ENCODE measurements at regions not wholly inside any gene's neighbourhood (a gene's known extent, or its start where the extent isn't known, plus 50 kb on each side); places are given as distances from the start of the nearest gene placed in this dataset.
"Not testable (repeated sequence)": the region's sequence is repeated elsewhere in the genome, so short reads cannot be mapped to it uniquely, and the experiment has no call there.

DNA sequence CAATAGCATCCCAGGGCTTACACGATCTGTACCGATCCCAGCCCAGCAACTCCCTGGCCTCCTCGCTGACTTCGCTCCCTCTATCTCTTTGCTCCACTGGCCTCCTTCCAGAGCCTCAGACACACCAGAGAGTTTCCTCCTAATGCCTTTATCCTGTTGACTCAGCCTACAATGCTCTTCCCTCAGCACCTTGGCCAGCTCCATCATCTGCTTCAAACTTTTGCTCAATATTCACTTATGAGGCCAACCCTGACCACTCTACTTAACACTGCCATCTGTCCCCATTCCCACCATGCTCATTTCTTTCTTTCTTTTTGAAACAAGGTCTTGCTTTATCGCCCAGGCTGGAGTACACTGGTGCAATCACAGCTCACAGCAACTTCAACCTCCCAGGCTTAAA is 180.9 kb downstream of the CEP170 start:
- DNase-seq = not testable (repeated sequence)

- not testable (repeated sequence) for DNase-seq
These were observed 188.0 kb downstream of the CEP170 start for GRCh38 chr1:243067056-243067455.

DNA sequence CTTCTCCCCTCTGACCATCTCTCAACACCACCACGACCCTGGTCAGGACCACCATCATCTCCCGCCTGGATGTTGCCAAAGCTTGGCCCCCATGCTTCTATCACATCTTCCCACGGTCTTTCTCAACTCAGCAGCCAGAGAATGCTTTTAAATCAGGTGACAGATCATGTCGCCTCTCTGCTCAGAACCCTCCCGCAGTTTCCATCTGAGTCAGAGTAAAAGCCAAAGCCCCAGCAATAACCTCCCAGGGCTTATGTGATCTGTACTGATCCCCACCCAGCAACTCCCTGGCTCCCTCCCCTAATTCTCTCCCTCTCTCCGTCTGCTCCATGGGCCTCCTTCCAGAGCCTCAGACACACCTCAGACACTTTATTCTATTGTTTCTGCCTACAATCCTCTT is 193.1 kb downstream of the CEP170 start:
- DNase-seq = not testable (repeated sequence)

DNA sequence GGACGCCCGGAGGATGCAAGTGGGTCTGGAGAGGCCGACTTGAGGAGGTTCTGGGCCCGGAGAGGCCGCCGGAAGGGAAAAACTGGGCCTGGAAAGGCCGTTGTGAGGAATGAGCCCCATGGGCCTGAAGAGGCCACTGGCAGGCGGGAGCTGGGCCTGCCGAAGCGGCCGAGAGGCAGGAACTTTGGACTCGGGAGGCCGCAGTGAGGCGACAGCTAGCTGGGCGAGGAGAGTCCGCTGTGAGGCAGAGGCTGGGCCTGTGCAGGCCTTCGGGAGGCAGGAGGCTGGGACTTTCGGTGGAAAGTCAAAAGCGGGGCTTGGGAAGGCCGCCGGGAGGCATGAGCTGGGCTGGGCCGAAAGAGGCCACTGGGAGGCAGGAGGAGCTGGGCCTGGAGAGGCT is 199.6 kb downstream of the CEP170 start:
- DNase-seq = not testable (repeated sequence)

DNA sequence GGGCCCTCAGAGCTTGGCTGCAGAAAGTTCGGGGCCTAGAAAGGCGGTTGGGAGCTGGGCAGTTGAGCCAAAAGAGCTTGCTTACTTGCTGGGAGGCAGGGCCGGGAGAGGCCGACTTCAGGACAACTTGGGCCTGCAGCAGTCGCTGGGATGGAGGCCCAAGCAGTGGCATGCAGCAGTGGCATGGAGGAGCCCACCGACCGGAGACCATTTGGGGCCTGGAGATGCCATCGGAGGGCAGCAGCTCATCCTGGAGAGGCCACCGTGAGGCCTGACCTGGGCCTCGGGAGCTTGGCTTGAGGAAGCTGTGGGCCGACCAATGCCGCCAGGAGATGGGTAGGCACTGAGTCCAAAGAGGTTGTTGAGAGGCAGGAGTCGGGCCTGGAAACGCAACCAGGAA is 200.0 kb downstream of the CEP170 start:
- DNase-seq = not testable (repeated sequence)

DNA sequence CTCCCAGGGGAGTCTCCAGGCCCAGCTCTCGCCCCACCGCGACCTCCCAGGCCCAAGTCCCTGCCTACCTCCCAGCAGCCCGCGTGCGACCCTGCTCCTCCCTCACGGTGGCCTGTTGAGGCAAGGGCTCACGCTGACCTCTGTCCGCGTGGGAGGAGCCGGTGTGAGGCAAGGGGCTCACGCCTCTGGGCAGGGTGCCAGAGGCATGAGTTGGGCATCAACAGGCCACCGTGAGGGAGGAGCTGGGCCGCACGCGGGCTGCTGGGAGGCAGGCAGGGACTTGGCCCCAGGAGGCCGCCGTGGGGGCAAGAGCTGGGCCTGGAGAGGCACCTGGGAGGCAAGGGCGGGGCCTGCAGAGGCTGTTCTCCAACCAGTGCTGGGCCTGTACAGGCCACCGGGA is 200.4 kb downstream of the CEP170 start:
- not testable (repeated sequence) for DNase-seq

GRCh38 chr1:243053048-243053447 is 202.0 kb downstream of the CEP170 start:
- not testable (repeated sequence) for DNase-seq

DNA sequence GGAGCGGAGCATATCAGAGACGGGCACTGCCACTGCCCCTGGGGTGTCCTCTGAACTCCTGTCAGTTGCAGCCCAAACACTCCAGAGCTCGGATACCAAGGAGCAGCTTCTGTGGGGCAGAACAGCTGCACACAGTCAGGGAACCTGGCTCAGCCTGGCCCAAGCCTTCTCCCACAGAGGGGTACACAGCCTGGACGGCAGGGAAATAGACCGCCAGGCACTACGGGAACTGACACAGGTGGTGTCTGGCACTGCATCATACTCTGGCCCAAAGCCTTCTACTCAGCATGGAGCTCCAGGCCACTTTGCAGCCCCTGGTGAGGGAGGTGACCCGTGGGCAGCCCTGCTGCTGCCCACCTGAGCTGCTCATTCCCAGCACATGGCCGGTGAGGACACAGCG is 204.5 kb downstream of the CEP170 start:
- DNase-seq = not testable (repeated sequence)

- DNase-seq = not testable (repeated sequence)
These were observed 205.4 kb downstream of the CEP170 start for GRCh38 chr1:243049716-243050115.

- DNase-seq = not testable (repeated sequence)
These were observed 233.7 kb downstream of the CEP170 start for GRCh38 chr1:243021365-243021764.

DNA sequence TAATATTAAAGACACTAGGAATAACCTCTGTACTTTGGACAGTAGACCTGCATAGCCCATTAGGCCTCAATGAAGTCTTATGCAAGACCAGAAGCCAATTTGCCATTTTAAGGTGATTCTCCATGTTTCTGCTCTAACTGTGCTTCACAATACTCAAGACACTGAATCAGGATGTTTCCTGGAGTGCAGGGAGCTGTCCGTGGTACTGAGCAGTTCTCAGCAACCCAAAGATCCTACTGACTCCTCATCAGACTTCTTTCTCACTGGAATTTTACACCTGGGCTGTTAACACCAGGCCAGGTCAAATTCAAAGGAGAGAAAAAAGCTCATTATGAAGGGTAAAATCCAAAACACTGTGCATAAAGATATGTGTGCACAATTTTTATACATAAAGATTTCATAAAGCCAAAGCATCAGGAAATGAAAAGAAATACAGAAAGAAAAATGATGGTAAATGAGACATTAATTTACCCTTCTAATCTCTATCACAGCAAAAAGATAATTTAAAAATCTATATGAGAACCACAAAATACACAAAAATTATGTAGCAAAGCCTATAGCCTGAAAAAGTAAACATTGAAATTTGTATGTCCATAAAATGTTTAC is 235.9 kb downstream of the CEP170 start:
- peak; percentile 68 for DNase-seq

DNA sequence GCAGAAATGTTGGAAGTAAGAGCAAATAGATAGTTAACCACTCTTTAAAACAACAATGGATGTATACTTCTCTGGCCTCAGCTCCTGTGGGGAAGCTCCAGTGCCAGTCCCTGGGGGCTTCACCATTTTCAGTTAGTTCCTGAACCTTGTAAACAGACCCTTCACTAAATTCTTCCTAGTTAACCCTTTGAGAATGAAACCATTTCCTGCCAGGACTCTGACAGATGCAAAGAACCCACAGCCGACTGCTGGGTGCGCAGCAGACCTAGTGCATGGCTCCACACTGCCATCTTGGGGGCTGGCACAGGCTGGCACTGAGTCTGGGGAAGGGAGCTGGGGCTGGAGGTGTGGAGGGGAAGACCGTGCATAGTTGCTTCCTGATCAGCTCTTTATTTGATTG is 244.4 kb downstream of the CEP170 start:
- not testable (repeated sequence) for DNase-seq

DNA sequence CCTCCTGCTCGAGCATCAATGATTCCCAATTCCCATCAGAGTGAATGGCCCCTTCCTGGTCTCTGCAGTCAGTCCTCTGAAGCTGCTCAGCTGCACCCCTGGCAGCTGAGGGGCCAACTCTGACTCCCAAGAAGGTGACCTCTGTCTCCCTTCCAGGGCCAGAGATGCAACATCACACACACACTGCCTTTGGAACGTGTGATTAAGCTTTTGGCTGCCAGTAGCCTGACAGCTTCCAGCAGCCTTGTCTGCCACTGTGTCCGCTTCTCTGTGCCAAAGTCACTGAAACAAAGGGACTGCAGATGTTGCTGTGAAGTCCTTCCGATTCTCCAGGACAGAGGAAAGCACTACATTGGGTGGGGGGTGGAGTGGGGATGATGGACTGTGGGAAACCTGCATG is 254.1 kb downstream of the CEP170 start:
- not testable (repeated sequence) for DNase-seq

- not testable (repeated sequence) for DNase-seq
These were observed 262.3 kb downstream of the CEP170 start for GRCh38 chr1:242992776-242993175.

DNA sequence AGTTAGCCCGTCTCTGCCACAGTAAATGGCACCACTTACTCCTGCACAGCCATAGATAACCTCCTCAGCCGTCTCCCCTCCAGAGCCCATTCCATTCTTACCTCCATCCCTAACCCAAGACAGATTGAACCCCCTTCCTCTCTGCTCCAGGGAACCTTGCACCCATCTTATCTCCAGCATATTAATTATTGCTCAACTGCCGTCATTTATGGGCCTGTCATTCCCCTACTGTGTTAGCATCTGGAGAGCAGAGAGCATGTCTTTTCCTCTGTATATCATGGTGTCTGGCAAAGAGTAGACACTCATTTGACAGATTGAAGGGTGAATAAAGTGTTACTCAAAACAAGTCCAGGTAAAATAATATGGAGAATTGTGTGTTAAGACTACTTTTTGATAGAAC is 270.0 kb downstream of the CEP170 start:
- not testable (repeated sequence) for DNase-seq

GRCh38 chr1:242973341-242973740 is 281.7 kb downstream of the CEP170 start:
- not testable (repeated sequence) for DNase-seq

GRCh38 chr1:242966892-242967291 is 288.2 kb downstream of the CEP170 start:
- no peak for DNase-seq

DNA sequence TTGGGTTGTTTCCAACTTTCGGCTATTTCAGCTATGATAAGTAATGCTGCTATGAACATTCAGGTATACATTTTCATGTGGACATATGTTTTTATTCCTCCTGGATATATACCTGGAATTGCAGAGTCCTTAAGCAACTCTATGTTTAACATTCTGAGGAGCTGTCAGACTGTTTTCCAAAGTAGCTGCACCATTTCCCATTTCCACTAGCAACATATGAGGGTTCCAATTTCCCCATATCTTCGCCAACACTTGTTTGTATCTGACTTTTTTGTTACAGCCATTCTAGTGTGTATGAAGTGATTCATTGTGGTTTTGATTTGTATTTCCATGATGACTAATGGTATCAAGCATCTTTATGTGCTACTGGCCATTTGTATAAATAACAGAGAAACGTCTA is 295.7 kb downstream of the CEP170 start:
- not testable (repeated sequence) for DNase-seq

- DNase-seq = not testable (repeated sequence)
These were observed 300.1 kb downstream of the CEP170 start for GRCh38 chr1:242954945-242955344.

- DNase-seq = no peak
These were observed 308.9 kb downstream of the CEP170 start for GRCh38 chr1:242946206-242946605.

DNA sequence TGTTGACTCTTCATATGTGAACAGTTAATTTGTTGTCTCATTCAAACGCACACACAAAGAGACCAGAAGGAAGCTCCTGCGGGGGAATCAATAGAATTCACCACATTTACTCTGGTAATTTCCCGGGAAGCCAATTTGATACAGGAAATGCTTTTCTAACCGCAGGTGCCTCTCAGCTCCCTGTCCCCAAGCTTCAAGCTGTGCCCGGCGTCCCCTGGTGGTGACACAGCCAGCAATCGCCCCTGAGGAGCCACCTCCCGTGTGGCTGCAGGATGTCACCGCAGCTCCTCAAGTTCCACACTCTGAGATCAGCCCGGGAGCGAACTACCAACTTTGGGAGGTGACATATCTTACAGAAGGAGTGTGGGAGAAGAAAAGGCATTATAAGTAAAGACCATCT is 318.4 kb downstream of the CEP170 start:
- DNase-seq = not testable (repeated sequence)

DNA sequence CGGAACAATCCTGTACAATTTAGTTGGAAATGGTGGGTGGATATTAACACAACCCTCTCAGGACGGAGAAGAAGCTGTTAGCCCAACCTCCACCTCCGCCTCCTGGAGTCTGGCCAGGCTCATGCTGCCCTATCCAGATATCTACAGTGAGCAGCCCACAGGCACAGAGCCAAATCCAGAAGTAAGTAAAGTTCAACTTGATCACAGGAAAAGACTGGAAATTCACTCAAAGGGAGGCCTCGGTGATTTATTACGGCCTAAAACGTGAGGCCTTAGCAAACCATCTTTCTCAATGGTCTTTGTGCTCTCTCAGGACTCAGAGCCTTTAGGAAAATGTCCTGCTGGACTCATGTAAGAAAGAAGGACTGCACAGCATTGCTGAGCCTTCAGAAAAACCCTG is 330.4 kb downstream of the CEP170 start:
- DNase-seq = not testable (repeated sequence)

DNA sequence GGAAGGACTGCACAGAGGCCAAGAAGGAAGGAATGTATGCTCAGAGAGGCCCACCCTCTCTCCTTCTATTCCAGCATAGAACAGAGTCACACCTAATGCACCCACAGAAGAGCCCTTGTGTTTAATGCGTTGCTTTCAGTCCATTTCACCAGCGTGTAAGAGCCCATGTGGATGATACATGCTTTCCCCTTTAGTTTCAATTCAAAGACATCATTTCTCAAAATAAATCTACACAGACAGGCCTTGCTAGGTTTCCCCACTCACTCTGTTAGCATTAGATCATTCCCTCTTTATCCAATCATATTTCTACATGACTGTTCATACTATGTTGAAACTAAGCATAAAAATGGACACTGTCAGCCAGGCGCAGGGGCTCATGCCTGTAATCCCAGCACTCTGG is 331.5 kb downstream of the CEP170 start:
- DNase-seq = not testable (repeated sequence)

DNA sequence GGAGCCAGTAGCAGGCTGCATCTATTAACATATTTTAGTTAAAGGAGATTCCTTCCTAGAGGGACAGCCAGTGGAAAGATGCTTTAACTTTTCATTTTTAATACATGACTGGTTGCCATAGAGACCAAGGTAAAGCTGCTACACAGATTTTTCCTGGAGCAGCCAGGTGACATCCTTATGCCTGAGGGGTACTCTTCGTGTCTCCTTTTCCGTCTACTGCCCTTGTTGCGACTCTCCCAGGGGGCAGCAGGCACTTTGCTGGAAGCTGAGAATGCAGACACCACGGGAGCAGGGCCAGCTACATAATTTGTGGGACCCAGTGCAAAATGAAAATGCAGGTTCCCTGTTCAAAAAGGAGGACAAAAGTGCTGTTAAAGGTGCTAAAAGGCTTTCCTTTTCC is 340.4 kb downstream of the CEP170 start:
- DNase-seq = not testable (repeated sequence)

DNA sequence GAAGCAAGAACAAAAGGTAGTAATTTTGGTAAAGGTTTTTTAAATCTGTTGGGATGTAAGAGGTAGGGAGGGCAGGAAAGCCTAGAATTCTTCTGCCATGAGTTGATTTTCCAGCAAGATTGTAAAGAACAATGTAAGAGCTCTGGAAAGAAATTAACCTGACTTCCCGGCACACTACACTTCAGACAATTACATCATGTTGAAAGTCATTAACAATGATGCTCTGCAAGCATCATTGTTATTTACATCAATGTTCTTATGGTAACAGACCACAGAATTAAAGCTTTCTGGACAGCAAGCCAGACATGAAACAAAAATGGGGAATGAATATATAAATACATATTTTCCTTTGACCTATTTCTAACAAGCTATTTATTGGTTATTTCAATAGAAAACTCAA is 342.2 kb downstream of the CEP170 start:
- not testable (repeated sequence) for DNase-seq
